Mesodermal cell (in vitro differentiated cells): ENCODE measurements at regions not wholly inside any gene's neighbourhood (a gene's known extent, or its start where the extent isn't known, plus 50 kb on each side); places are given as distances from the start of the nearest gene placed in this dataset.
"Not testable (repeated sequence)": the region's sequence is repeated elsewhere in the genome, so short reads cannot be mapped to it uniquely, and the experiment has no call there.

Source experiments
- H3K27ac ChIP-seq: 2 replicates; pipeline ENCODE4 v1.7.0; 2013; ENCODE audit warnings: mild to moderate bottlenecking, low read depth, low read length, moderate library complexity; ENCODE audit not compliant: severe bottlenecking
- H3K36me3 ChIP-seq: 2 replicates; pipeline ENCODE4 v1.7.1; 2013; ENCODE audit warnings: mild to moderate bottlenecking, low read length, moderate library complexity; ENCODE audit not compliant: control insufficient read depth, insufficient read depth
- H3K4me1 ChIP-seq: one replicate; pipeline ENCODE4 v1.7.1; 2013; ENCODE audit warnings: mild to moderate bottlenecking, low read length; ENCODE audit not compliant: insufficient read depth, control insufficient read depth, poor library complexity, severe bottlenecking
- H3K4me3 ChIP-seq: 2 replicates; pipeline ENCODE4 v1.7.0; 2013; ENCODE audit warnings: low read length, control low read depth, mild to moderate bottlenecking; ENCODE audit not compliant: insufficient read depth, poor library complexity, severe bottlenecking; ENCODE audit errors: extremely low read depth
- H3K9me3 ChIP-seq: 2 replicates; pipeline ENCODE4 v1.7.1; 2013; ENCODE audit warnings: mild to moderate bottlenecking, low read length, moderate library complexity; ENCODE audit not compliant: control insufficient read depth
- WGBS, 2 experiments: methylation state at CpG; one replicate each; pipeline ENCODE4 v1.1.5; 2013; ENCODE audit warnings: missing lambda C conversion rate in 2 of 2; ENCODE audit not compliant: insufficient coverage in 2 of 2; 5-methylcytosine and 5-hydroxymethylcytosine counted together

DNA sequence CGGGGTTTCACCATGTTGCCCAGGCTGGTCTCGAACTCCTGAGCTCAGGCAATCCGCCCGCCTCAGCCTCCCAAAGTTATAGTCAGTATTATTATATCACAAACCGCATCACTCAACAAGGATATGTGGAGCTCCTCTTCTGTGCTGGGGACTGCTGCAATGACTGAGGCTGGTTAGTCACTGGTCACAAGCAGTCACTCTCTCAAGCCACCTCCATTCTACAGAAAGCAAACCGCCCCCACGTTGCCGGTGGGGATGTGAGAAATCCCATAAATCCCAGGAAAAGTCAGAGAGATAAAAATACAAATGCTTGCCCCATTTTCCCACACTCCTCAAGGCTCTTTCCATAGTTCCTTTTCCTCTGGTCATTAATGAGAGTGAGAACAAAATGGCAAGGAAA is 155.7 kb downstream of the ADSS2 start:
- Histone ChIP-seq H3K4me1 (peaks cover 4% of the 10 kb centered on the region), H3K36me3 (no peaks in the 10 kb centered on the region), H3K4me3 (no peak overlapping the region), H3K27ac (peak overlapping the region; percentile 5), H3K9me3 (no peaks in the 10 kb centered on the region)
- WGBS, 2 experiments: 100% methylated on average over 1 of the region's 8 CpGs; no CpG with 5 or more reads in 1 of the 2 experiments

DNA sequence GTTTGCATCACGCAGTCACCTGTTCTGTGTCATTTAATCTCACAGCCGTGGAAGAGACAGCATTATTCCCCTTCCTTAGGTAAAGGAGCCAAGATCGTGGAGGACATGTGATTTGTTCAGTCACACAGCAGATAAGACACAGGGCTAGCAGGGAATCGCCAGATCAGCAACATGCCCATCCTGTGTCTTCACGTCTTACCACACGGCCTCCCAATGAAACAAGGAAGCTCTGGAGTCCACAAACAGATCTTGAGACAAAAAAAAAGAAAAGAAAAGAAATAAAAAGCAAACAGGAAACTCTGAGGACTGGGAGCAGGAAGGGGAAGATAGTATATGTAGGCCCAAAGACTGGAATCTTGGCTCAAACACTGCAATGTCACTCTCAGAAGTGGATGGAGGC is 155.3 kb downstream of the ADSS2 start:
- Histone ChIP-seq H3K27ac (peak overlapping the region; percentile 5), H3K4me1 (peaks cover 4% of the 10 kb centered on the region), H3K4me3 (no peak overlapping the region), H3K9me3 (no peaks in the 10 kb centered on the region), H3K36me3 (no peaks in the 10 kb centered on the region)
- WGBS, 2 experiments: 91 to 100% methylated on average over 3 of the region's 6 CpGs

DNA sequence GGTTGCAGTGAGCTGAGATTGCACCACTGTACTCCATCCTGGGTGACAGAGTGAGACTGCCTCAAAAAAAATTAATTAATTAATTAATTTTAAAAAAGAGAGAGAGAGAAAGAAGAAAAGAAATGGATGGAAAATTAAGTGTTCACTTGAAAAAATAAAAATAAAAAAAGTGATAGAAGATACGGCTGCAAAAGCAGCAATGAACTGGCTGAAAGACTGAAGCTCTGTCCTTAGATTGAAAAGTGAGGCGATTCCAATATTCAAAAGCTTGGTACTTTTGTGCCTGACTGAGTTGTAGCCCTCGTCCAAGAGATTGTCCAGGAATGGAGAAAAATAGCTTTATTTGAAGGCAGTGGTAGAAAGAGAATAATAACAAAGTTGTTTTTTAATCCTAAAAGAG is 154.6 kb downstream of the ADSS2 start:
- no peaks in the 10 kb centered on the region for H3K36me3 ChIP-seq
- WGBS, 2 experiments: 91 to 95% methylated on average over 2 to 3 of the region's 3 CpGs
- no peak overlapping the region for H3K27ac ChIP-seq
- no peak overlapping the region for H3K4me3 ChIP-seq
- H3K9me3 ChIP-seq: no peaks in the 10 kb centered on the region
- H3K4me1 ChIP-seq: peaks cover 8% of the 10 kb centered on the region

DNA sequence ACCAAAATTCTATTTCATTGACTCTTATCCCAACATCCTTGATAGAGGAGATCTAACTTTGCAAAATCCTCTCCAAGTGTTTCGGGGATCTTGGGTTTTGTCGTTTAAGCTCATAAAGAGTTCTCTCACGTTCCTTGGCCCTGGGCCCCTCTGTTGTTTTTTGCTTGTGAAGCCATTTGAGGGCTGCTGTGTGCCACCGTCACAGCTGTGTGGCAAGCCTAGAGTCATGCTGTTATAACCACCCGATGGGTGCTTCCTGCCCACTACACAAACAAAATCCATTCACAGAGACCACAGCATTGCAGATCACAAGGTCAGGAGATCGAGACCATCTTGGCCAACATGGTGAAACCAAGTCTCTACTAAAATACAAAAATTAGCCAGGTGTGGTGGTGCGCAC is 154.1 kb downstream of the ADSS2 start:
- H3K27ac ChIP-seq: no peak overlapping the region
- no peaks in the 10 kb centered on the region for H3K9me3 ChIP-seq
- H3K4me3 ChIP-seq: no peak overlapping the region
- peaks cover 11% of the 10 kb centered on the region for H3K4me1 ChIP-seq
- 94 to 100% methylated on average over 4 to 5 of the region's 7 CpGs for WGBS, 2 experiments
- H3K36me3 ChIP-seq: no peaks in the 10 kb centered on the region

DNA sequence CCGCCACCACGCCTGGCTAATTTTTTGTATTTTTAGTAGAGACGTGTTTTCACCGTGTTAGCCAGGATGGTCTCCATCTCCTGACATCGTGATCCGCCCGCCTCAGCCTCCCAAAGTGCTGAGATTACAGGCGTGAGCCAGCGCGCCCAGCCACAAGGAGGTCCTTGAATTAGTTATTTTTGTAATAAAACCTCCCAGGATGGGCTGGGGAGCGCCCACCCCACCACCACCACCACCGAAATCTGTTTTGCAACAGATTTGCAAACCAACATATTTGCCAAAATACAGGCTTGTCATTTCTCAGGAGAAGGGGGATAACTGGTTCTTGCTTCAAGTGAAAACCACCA is 151.7 kb downstream of the ADSS2 start:
- not testable (repeated sequence) for H3K36me3 ChIP-seq, H3K4me3 ChIP-seq, H3K9me3 ChIP-seq, H3K27ac ChIP-seq
- 98 to 100% methylated on average over 3 to 9 of the region's 12 CpGs for WGBS, 2 experiments
- H3K4me1 ChIP-seq: peaks cover 17% of the 10 kb centered on the region

DNA sequence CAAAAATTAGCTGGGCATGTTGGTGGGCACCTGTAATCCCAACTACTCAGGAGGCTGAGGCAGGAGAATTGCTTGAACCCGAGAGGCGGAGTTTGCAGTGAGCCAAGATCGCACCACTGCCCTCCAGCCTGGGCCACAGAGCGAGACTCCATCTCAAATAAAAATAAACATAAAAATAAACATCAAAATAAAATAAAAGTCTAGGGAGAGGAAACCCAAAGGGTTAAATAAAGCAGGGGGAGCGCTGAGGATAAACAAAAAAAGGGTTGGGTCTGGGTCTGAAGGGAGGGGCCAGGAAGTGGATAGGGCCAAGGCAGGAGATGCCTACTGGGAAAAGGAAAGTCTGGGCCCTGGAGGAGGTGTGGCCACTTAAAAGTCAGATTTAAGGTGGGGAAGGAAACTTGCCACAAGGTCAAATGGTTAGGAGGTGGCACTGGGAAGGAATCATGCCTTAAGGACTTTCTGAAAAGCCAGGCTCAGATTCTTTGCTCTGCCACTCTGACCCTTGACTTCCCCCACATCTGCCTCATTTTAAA is 150.0 kb downstream of the ADSS2 start:
- WGBS, 2 experiments: 85 to 100% methylated on average over 1 of the region's 5 CpGs
- no peak overlapping the region for H3K27ac ChIP-seq

DNA sequence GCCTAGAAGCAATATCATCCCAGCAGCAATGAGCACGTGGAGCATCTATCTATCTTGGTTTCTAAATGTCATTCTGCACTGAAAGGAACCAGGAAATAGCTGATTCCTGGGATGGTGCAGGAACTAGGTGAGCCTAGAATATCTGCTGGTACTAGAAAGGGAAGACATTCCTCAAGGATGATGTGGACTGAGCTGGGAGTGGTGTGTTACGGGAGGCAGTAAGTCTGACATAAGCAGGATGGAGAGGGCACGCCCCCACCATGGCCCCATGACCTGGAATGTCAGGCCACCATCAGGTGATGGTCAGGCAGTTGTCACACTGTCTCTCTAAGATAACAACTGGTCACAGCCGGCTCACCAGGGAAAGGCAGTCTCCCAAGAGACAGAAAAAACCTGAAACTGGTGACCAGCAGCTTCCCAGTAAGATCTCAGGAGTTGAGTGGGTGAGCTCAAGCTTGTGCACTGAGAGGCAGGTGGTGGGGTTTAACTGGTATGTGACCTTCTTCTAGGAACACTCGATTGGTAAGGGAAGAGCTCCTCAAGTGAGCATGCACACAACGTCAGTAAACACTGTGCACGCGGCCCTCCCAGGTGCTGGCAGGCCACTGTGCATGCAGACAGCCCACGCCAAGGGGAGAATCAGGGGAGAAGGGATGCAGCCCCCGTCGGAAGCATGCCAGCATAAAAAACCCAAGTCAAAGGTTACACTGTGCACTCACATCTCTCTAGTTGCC is 148.7 kb downstream of the ADSS2 start:
- Histone ChIP-seq H3K9me3 (peaks cover 15% of the 10 kb centered on the region), H3K4me3 (no peak overlapping the region), H3K36me3 (no peaks in the 10 kb centered on the region), H3K27ac (no peak overlapping the region), H3K4me1 (peaks cover 17% of the 10 kb centered on the region)
- WGBS, 2 experiments: 80 to 82% methylated on average over 9 to 10 of the region's 11 CpGs

More for the DNA sequence above, 150.0 kb downstream of the ADSS2 start:
- Histone ChIP-seq H3K36me3 (no peaks in the 10 kb centered on the region), H3K9me3 (peaks cover 15% of the 10 kb centered on the region), H3K4me3 (no peak overlapping the region), H3K4me1 (peaks cover 17% of the 10 kb centered on the region)

DNA sequence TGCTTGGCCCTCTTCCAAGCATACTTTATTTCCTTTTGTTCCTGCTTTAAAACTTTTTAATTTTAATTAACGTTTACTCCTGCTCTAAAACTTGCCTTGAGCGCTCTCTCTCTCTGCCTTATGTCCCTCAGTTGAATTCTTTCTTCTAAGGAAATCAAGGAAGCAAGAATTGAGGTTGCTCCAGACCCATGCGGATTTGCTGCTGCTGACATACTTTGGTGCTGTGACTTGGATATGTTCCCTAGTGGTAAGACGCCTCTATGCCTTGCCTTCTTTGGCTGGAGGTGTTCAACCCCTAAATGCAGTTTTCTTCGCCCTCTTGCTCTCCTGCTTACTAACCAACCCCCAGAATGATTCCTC is 148.1 kb downstream of the ADSS2 start:
- Histone ChIP-seq H3K27ac (no peak overlapping the region), H3K9me3 (peaks cover 20% of the 10 kb centered on the region)
- 90 to 94% methylated on average over 3 to 5 of the region's 5 CpGs for WGBS, 2 experiments

DNA sequence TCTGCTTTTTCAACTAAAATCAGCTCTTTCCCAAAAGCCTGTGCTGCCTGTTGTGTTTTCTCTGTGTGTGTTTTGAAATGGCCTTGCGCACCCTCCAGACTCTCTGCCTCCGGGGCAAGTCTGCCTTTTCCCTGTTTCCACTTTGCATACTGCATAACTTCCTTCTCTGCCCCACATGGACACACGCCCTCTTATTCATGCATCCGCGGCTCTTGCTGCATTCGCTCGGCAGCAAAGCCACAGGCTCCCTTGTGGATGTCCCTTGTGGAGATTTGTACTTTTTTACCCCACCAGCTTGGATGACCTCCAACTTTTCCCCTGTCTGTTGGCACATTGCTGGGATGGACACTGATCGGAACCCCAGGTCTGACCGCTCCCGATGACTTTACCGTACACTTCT is 147.6 kb downstream of the ADSS2 start:
- Histone ChIP-seq H3K4me3 (no peak overlapping the region), H3K4me1 (peaks cover 14% of the 10 kb centered on the region), H3K36me3 (no peaks in the 10 kb centered on the region), H3K9me3 (peaks cover 22% of the 10 kb centered on the region), H3K27ac (no peak overlapping the region)
- WGBS, 2 experiments: 93 to 99% methylated on average over 11 of the region's 11 CpGs

More for the DNA sequence above, 148.1 kb downstream of the ADSS2 start:
- Histone ChIP-seq H3K4me3 (no peak overlapping the region), H3K4me1 (peaks cover 17% of the 10 kb centered on the region), H3K36me3 (no peaks in the 10 kb centered on the region)

DNA sequence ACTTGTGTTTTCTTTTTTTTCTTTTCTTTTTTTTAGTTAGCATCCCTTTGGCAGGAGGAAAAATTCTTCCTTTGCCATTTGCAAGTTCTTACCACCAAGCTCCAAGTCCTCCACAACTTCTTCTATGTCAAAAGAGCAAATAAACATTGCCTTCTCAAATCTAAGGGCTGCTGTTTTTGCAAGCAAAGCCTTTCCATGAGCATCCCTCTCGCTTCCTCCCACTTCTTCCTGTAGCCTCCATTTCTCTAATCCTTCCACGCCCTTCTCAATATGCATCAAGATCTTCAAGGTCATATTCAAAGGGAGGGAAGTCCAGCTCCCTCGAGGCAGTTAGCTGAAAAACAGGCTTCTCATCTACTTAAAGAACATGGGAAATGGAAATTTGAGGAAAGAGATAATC is 147.1 kb downstream of the ADSS2 start:
- H3K4me1 ChIP-seq: peaks cover 13% of the 10 kb centered on the region
- H3K27ac ChIP-seq: no peak overlapping the region
- no peaks in the 10 kb centered on the region for H3K36me3 ChIP-seq
- peaks cover 22% of the 10 kb centered on the region for H3K9me3 ChIP-seq
- no peak overlapping the region for H3K4me3 ChIP-seq
- 100% methylated on average over 2 of the region's 3 CpGs; no CpG with 5 or more reads in 1 of the 2 experiments for WGBS, 2 experiments

DNA sequence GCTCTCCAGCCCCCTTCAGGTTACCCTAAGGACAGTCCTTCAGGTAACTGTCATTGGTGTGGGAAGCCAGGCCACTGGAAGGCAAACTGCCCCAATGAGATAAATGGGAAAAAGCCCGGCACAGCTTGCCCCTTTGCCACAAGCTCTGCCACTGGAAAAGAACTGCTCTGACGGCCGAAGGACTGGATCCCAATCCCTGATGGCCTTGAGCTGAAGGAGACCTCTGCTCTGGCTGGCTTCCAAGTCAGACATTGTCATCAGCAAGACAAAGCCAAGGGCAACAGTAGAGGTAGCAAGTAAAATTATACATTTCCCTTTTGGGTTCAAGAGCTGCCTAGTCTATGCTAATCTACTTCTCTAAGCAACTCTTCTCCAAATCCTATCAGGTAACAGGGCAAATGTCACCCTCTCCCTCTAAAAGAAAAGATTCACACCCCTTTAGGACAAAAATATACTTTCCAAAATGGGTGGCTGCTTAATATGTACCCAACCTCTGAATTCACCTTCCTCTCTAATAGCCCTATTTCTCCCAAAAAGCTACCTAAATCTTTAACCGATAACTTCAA is 145.8 kb downstream of the ADSS2 start:
- Histone ChIP-seq H3K4me3 (no peak overlapping the region), H3K27ac (no peak overlapping the region), H3K9me3 (peaks cover 22% of the 10 kb centered on the region), H3K4me1 (peaks cover 13% of the 10 kb centered on the region), H3K36me3 (no peaks in the 10 kb centered on the region)
- WGBS, 2 experiments: 98 to 100% methylated on average over 1 to 4 of the region's 4 CpGs
